ENCODE measurements at regions not wholly inside any gene's neighbourhood (a gene's known extent, or its start where the extent isn't known, plus 50 kb on each side); places are given as distances from the start of the nearest gene placed in this dataset.

DNA sequence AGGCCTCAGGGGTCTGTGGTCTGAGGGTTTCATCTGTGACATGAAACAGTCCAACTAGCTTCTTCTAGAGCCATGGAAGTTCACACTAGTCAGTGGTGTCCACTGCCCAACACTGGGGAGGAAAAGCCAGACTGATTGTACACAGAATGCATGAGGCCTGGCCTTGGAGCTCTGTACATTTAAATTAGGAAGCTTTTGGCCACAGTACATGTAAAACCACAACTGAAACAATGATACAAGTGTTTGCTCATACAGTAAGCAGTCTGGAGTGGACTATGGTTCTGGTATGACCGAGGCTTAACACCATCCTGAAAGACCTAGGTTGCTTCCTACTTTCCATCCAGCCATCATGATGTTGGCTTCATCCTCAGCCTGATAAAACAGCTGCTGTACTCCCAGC lies 73.8 kb upstream of the SESN3 start:
- H3K27ac ChIP-seq (ENCODE audit: insufficient read depth, low read depth, low read length): no peak overlapping the region
- H3K9me3 ChIP-seq (replicated peaks; ENCODE audit: control insufficient read depth, insufficient read depth, low read length): no peaks in the 10 kb centered on the region
- no peak overlapping the region for H3K9ac ChIP-seq (replicated peaks; ENCODE audit: extremely low read depth, insufficient read depth, low read length)
- H2AFZ ChIP-seq (ENCODE audit: low read depth, low read length): no peak overlapping the region
- H3K4me1 ChIP-seq (ENCODE audit: control insufficient read depth, extremely low read depth, insufficient read depth, low read length): no peaks in the 10 kb centered on the region
- no TSS peak for BruUV-seq (replicated peaks)
- POLR2A ChIA-PET: no interaction called here
- dilution Hi-C loops (cut with MboI; ENCODE audit: extremely low pct_ligation_motif_present, low sequenced_read_pairs): no loop called here
- H4K20me1 ChIP-seq (replicated peaks; ENCODE audit: control insufficient read depth, extremely low read depth, insufficient read depth, low read length): no peaks in the 10 kb centered on the region
- H3K4me2 ChIP-seq (ENCODE audit: insufficient read depth, low read length): no peak overlapping the region
- H3K36me3 ChIP-seq (ENCODE audit: control insufficient read depth in 2 of 2, extremely low read depth in 1 of 2, insufficient read depth in 2 of 2, low read length in 2 of 2): no peaks in the 10 kb centered on the region
- DNase-seq (ENCODE audit: low read depth, low spot score) (no peak), FAIRE-seq (no peak)
- no peaks in the 10 kb centered on the region for H3K27me3 ChIP-seq (ENCODE audit: control insufficient read depth in 2 of 2, insufficient read depth in 2 of 2, low read length in 2 of 2)
- H3K4me3 ChIP-seq (replicated peaks in 1 of 3; ENCODE audit: insufficient read depth in 1 of 3, low read depth in 1 of 3, low read length in 3 of 3): no peak overlapping the region
- CTCF ChIA-PET: no interaction called here
- H3K79me2 ChIP-seq (ENCODE audit: control insufficient read depth, insufficient read depth, low read length): no peaks in the 10 kb centered on the region
- no peak for TF ChIP-seq FOS (IDR thresholded peaks at IDR 0.05; ENCODE audit: borderline replicate concordance, insufficient read depth, low read length)
- no peak for TF ChIP-seq GATA2 (IDR thresholded peaks at IDR 0.05; ENCODE audit: insufficient read depth, insufficient read length, low read depth, low read length)
- H3K9me1 ChIP-seq (replicated peaks; ENCODE audit: control insufficient read depth, extremely low read depth, insufficient read depth, low read length): no peaks in the 10 kb centered on the region
- intact Hi-C loops (cut with micrococcal nuclease): no loop called here

- Histone ChIP-seq H4K20me1 (replicated peaks; ENCODE audit: control insufficient read depth, extremely low read depth, insufficient read depth, low read length) (no peaks in the 10 kb centered on the region), H3K4me2 (ENCODE audit: insufficient read depth, low read length) (no peak overlapping the region), H3K27me3 (ENCODE audit: control insufficient read depth in 2 of 2, insufficient read depth in 2 of 2, low read length in 2 of 2) (no peaks in the 10 kb centered on the region), H3K9me3 (replicated peaks; ENCODE audit: control insufficient read depth, insufficient read depth, low read length) (no peaks in the 10 kb centered on the region), H3K79me2 (ENCODE audit: control insufficient read depth, insufficient read depth, low read length) (no peaks in the 10 kb centered on the region), H3K9ac (replicated peaks; ENCODE audit: extremely low read depth, insufficient read depth, low read length) (no peak overlapping the region), H3K9me1 (replicated peaks; ENCODE audit: control insufficient read depth, extremely low read depth, insufficient read depth, low read length) (no peaks in the 10 kb centered on the region), H3K4me3 (replicated peaks in 1 of 3; ENCODE audit: insufficient read depth in 1 of 3, low read depth in 1 of 3, low read length in 3 of 3) (no peak overlapping the region), H2AFZ (ENCODE audit: low read depth, low read length) (no peak overlapping the region), H3K36me3 (ENCODE audit: control insufficient read depth in 2 of 2, extremely low read depth in 1 of 2, insufficient read depth in 2 of 2, low read length in 2 of 2) (no peaks in the 10 kb centered on the region), H3K4me1 (ENCODE audit: control insufficient read depth, extremely low read depth, insufficient read depth, low read length) (no peaks in the 10 kb centered on the region), H3K27ac (ENCODE audit: insufficient read depth, low read depth, low read length) (no peak overlapping the region)
- CTCF ChIA-PET: interaction anchor here (1.4 kb wide), 1 partner anchor 14 kb away, joined by 3 read pairs; no protein-coding TSS in a partner anchor
- POLR2A ChIA-PET: no interaction called here
- intact Hi-C loops (cut with micrococcal nuclease) (no loop called here), dilution Hi-C loops (cut with MboI; ENCODE audit: extremely low pct_ligation_motif_present, low sequenced_read_pairs) (no loop called here)
- BruUV-seq (replicated peaks): no TSS peak
- TF ChIP-seq JUN (IDR thresholded peaks at IDR 0.05; ENCODE audit: borderline replicate concordance, insufficient read depth, insufficient read length, low read depth): no peak
- no peak for DNase-seq (ENCODE audit: low read depth, low spot score)
- no peak for FAIRE-seq
Measured at GRCh38 chr11:95302211-95302610, 71.2 kb upstream of the SESN3 start.

Measured in endothelial cell of umbilical vein (primary cell).